Testis (tissue), 2 donors: ENCODE measurements at regions not wholly inside any gene's neighbourhood (a gene's known extent, or its start where the extent isn't known, plus 50 kb on each side); places are given as distances from the start of the nearest gene placed in this dataset.

Experiments
- DNase-seq: peaks from one replicate; pipeline ENCODE4 v3.0.0-alpha.2; 2019
- H3K27ac ChIP-seq, 2 donors: fragments of 200-600 bp; sonication (generic); one replicate each; pipeline ENCODE4 v1.5.1; 2019
- H3K27me3 ChIP-seq: fragments of 200-600 bp; sonication (generic); one replicate; pipeline ENCODE4 v1.5.1; 2019
- H3K36me3 ChIP-seq: fragments of 200-600 bp; sonication (generic); one replicate; pipeline ENCODE4 v1.5.1; 2017; ENCODE audit warnings: low read depth; ENCODE audit errors: missing control alignments
- H3K4me1 ChIP-seq: fragments of 200-600 bp; sonication (generic); one replicate; pipeline ENCODE4 v1.5.1; 2019
- H3K4me3 ChIP-seq, 2 donors: fragments of 200-600 bp; sonication (generic); one replicate each; pipeline ENCODE4 v1.5.1; 2017 to 2019
- H3K9me3 ChIP-seq: fragments of 200-600 bp; sonication (generic); one replicate; pipeline ENCODE4 v1.5.1; 2017
- CTCF ChIP-seq, 3 experiments: fragments of 450-650 bp in 2 of 3; fragments of 200-600 bp in 1 of 3; sonication (generic) in 1 of 3; IDR thresholded peaks; one replicate each; pipeline ENCODE4 v1.5.1; 2016 to 2019; ENCODE audit warnings: antibody characterized with exemption in 3 of 3, mild to moderate bottlenecking in 2 of 3, moderate library complexity in 1 of 3
- POLR2A ChIP-seq: fragments of 450-650 bp; IDR thresholded peaks from one replicate; pipeline ENCODE4 v1.6.1; 2017; ENCODE audit warnings: antibody characterized with exemption, mild to moderate bottlenecking, moderate library complexity
- WGBS, 2 donors: methylation state at CpG; one replicate each; pipeline ENCODE4 v1.1.5; 2018; 5-methylcytosine and 5-hydroxymethylcytosine counted together
- intact Hi-C: fragments of 100-400 bp; cut with DNase I; formaldehyde crosslinking; loops from one replicate; pipeline ENCODE4 v1.15.1; 2023; ENCODE audit warnings: low total_unique reads

- Histone ChIP-seq H3K9me3 (no peaks in the 10 kb centered on the region), H3K36me3 (no peaks in the 10 kb centered on the region), H3K27ac (no peak overlapping the region), H3K4me3 (no peak overlapping the region), H3K4me1 (no peaks in the 10 kb centered on the region), H3K27me3 (no peaks in the 10 kb centered on the region)
- DNase-seq: no peak
- intact Hi-C loops: no loop called here
- 82 to 89% methylated on average over 2 of the region's 2 CpGs for WGBS, 2 donors
- TF ChIP-seq POLR2A (no peak), CTCF (IDR thresholded peaks at IDR 0.05) (no peak)
Observed at GRCh38 chr5:148950471-148950863, 112.4 kb downstream of the SH3TC2 start.

- no peak overlapping the region for H3K4me3 ChIP-seq
- H3K27ac ChIP-seq: no peak overlapping the region
- H3K36me3 ChIP-seq: no peaks in the 10 kb centered on the region
- no peak for DNase-seq
- H3K4me1 ChIP-seq: no peaks in the 10 kb centered on the region
- intact Hi-C loops: no loop called here
- no peaks in the 10 kb centered on the region for H3K27me3 ChIP-seq
- no peaks in the 10 kb centered on the region for H3K9me3 ChIP-seq
- no peak for TF ChIP-seq CTCF (IDR thresholded peaks at IDR 0.05)
- TF ChIP-seq POLR2A: no peak
- 71 to 79% methylated on average over 1 of the region's 1 CpG for WGBS, 2 donors
Observed at GRCh38 chr5:148950892-148951291, 112.0 kb downstream of the SH3TC2 start.

GRCh38 chr5:148951612-148952011 is 111.2 kb downstream of the SH3TC2 start:
- no peaks in the 10 kb centered on the region for H3K4me1 ChIP-seq
- intact Hi-C loops: no loop called here
- H3K27me3 ChIP-seq: no peaks in the 10 kb centered on the region
- TF ChIP-seq POLR2A: no peak
- no peak for TF ChIP-seq CTCF (IDR thresholded peaks at IDR 0.05)
- no peaks in the 10 kb centered on the region for H3K36me3 ChIP-seq
- H3K9me3 ChIP-seq: no peaks in the 10 kb centered on the region
- WGBS, 2 donors: 86 to 87% methylated on average over 3 of the region's 3 CpGs
- no peak overlapping the region for H3K4me3 ChIP-seq
- no peak for DNase-seq
- no peak overlapping the region for H3K27ac ChIP-seq

- Histone ChIP-seq H3K27ac (no peak overlapping the region), H3K4me1 (no peaks in the 10 kb centered on the region), H3K27me3 (no peaks in the 10 kb centered on the region), H3K9me3 (no peaks in the 10 kb centered on the region), H3K36me3 (no peaks in the 10 kb centered on the region), H3K4me3 (no peak overlapping the region)
- DNase-seq: no peak
- TF ChIP-seq POLR2A (no peak), CTCF (IDR thresholded peaks at IDR 0.05) (no peak)
- intact Hi-C loops: no loop called here
- 64 to 68% methylated on average over 8 of the region's 8 CpGs for WGBS, 2 donors
Observed at GRCh38 chr5:148952097-148952867, 110.6 kb downstream of the SH3TC2 start.

- DNase-seq: no peak
- Histone ChIP-seq H3K36me3 (no peaks in the 10 kb centered on the region), H3K27ac (no peak overlapping the region), H3K9me3 (no peaks in the 10 kb centered on the region), H3K27me3 (no peaks in the 10 kb centered on the region), H3K4me1 (no peaks in the 10 kb centered on the region), H3K4me3 (no peak overlapping the region)
- intact Hi-C loops: no loop called here
- 88 to 100% methylated on average over 1 of the region's 1 CpG for WGBS, 2 donors
- TF ChIP-seq POLR2A (no peak), CTCF (IDR thresholded peaks at IDR 0.05) (no peak)
Observed at GRCh38 chr5:148953711-148954110, 109.2 kb downstream of the SH3TC2 start.
